ENCODE measurements at regions not wholly inside any gene's neighbourhood (a gene's known extent, or its start where the extent isn't known, plus 50 kb on each side); places are given as distances from the start of the nearest gene placed in this dataset.

GRCh38 chr12:126385785-126386184 is 1320.5 kb downstream of the AACS start:
- Histone ChIP-seq H3K27me3 (ENCODE audit: low read length) (no peaks in the 10 kb centered on the region), H3K9me3 (ENCODE audit: insufficient read depth, low read length) (no peaks in the 10 kb centered on the region), H3K36me3 (ENCODE audit: low read length) (no peaks in the 10 kb centered on the region), H4K20me1 (ENCODE audit: low read depth, low read length) (no peaks in the 10 kb centered on the region), H3F3A (ENCODE audit: insufficient read depth) (no peaks in the 10 kb centered on the region), H3K4me2 (ENCODE audit: low read depth, low read length, poor library complexity, severe bottlenecking) (no peak overlapping the region), H3K4me3 (ENCODE audit: insufficient read depth, low read length, poor library complexity, severe bottlenecking) (no peak overlapping the region), H3K9ac (ENCODE audit: low read length) (no peak overlapping the region), H2AFZ (ENCODE audit: low read depth, low read length, severe bottlenecking) (no peak overlapping the region), H3K9me2 (replicated peaks; ENCODE audit: insufficient read depth, low read length) (no peaks in the 10 kb centered on the region), H3K79me2 (ENCODE audit: insufficient read depth, low read length) (no peaks in the 10 kb centered on the region), H3K27ac (ENCODE audit: low read depth, low read length) (no peak overlapping the region)
- TF ChIP-seq EZH2phosphoT487 (conservative IDR thresholded peaks at IDR 0.05; ENCODE audit: low read length): no peak
- TF ChIP-seq CTCF (IDR thresholded peaks at IDR 0.05; ENCODE audit: insufficient read depth, low read length, poor library complexity, severe bottlenecking): no peak

- no peaks in the 10 kb centered on the region for H3K27me3 ChIP-seq (ENCODE audit: low read length)
- no peaks in the 10 kb centered on the region for H3F3A ChIP-seq (ENCODE audit: insufficient read depth)
- no peak overlapping the region for H3K27ac ChIP-seq (ENCODE audit: low read depth, low read length)
- H3K9me3 ChIP-seq (ENCODE audit: insufficient read depth, low read length): no peaks in the 10 kb centered on the region
- no peak overlapping the region for H2AFZ ChIP-seq (ENCODE audit: low read depth, low read length, severe bottlenecking)
- H3K9ac ChIP-seq (ENCODE audit: low read length): no peak overlapping the region
- H3K79me2 ChIP-seq (ENCODE audit: insufficient read depth, low read length): no peaks in the 10 kb centered on the region
- H3K4me2 ChIP-seq (ENCODE audit: low read depth, low read length, poor library complexity, severe bottlenecking): no peak overlapping the region
- no peaks in the 10 kb centered on the region for H4K20me1 ChIP-seq (ENCODE audit: low read depth, low read length)
- H3K9me2 ChIP-seq (replicated peaks; ENCODE audit: insufficient read depth, low read length): no peaks in the 10 kb centered on the region
- no peaks in the 10 kb centered on the region for H3K36me3 ChIP-seq (ENCODE audit: low read length)
- no peak overlapping the region for H3K4me3 ChIP-seq (ENCODE audit: insufficient read depth, low read length, poor library complexity, severe bottlenecking)
- TF ChIP-seq CTCF (IDR thresholded peaks at IDR 0.05; ENCODE audit: insufficient read depth, low read length, poor library complexity, severe bottlenecking) (no peak), EZH2phosphoT487 (conservative IDR thresholded peaks at IDR 0.05; ENCODE audit: low read length) (no peak)
These were observed 1324.1 kb downstream of the AACS start for GRCh38 chr12:126389220-126389841.

GRCh38 chr12:126389961-126390360 is 1324.7 kb downstream of the AACS start:
- H3K27ac ChIP-seq (ENCODE audit: low read depth, low read length): no peak overlapping the region
- H3F3A ChIP-seq (ENCODE audit: insufficient read depth): no peaks in the 10 kb centered on the region
- H3K9ac ChIP-seq (ENCODE audit: low read length): no peak overlapping the region
- H3K4me3 ChIP-seq (ENCODE audit: insufficient read depth, low read length, poor library complexity, severe bottlenecking): no peak overlapping the region
- H3K79me2 ChIP-seq (ENCODE audit: insufficient read depth, low read length): no peaks in the 10 kb centered on the region
- H3K27me3 ChIP-seq (ENCODE audit: low read length): no peaks in the 10 kb centered on the region
- H3K4me2 ChIP-seq (ENCODE audit: low read depth, low read length, poor library complexity, severe bottlenecking): no peak overlapping the region
- TF ChIP-seq EZH2phosphoT487 (conservative IDR thresholded peaks at IDR 0.05; ENCODE audit: low read length) (no peak), CTCF (IDR thresholded peaks at IDR 0.05; ENCODE audit: insufficient read depth, low read length, poor library complexity, severe bottlenecking) (no peak)
- no peak overlapping the region for H2AFZ ChIP-seq (ENCODE audit: low read depth, low read length, severe bottlenecking)
- H3K9me2 ChIP-seq (replicated peaks; ENCODE audit: insufficient read depth, low read length): no peaks in the 10 kb centered on the region
- H4K20me1 ChIP-seq (ENCODE audit: low read depth, low read length): no peaks in the 10 kb centered on the region
- no peaks in the 10 kb centered on the region for H3K36me3 ChIP-seq (ENCODE audit: low read length)
- no peaks in the 10 kb centered on the region for H3K9me3 ChIP-seq (ENCODE audit: insufficient read depth, low read length)
